MM.1S (cell line): ENCODE measurements at regions not wholly inside any gene's neighbourhood (a gene's known extent, or its start where the extent isn't known, plus 50 kb on each side); places are given as distances from the start of the nearest gene placed in this dataset.

Experiments
- DNase-seq: peaks from one replicate; pipeline ENCODE4 v3.0.0-alpha.2; 2015
- H2AFZ ChIP-seq: fragments of 300-600 bp; sonication (generic); 2 replicates; pipeline ENCODE4 v1.6.0; 2016; ENCODE audit warnings: antibody characterized with exemption, low read length
- H3F3A ChIP-seq: fragments of 300-600 bp; sonication (generic); 2 replicates; pipeline ENCODE4 v1.6.1; 2016; ENCODE audit warnings: mild to moderate bottlenecking, antibody characterized with exemption, low read length, moderate library complexity, mixed read lengths; ENCODE audit not compliant: insufficient read depth
- H3K27ac ChIP-seq: fragments of 300-600 bp; sonication (generic); 2 replicates; pipeline ENCODE4 v1.5.1; 2016; ENCODE audit warnings: mild to moderate bottlenecking, low read length
- H3K27me3 ChIP-seq: fragments of 300-600 bp; sonication (generic); replicated peaks from 2 replicates; pipeline ENCODE4 v1.6.0; 2016; ENCODE audit warnings: low read length; ENCODE audit not compliant: insufficient read depth
- H3K36me3 ChIP-seq: fragments of 300-600 bp; sonication (generic); replicated peaks from 2 replicates; pipeline ENCODE4 v1.6.1; 2016; ENCODE audit warnings: mild to moderate bottlenecking, low read length, mixed read lengths; ENCODE audit not compliant: insufficient read depth
- H3K4me1 ChIP-seq: fragments of 300-600 bp; sonication (generic); 2 replicates; pipeline ENCODE4 v1.6.1; 2016; ENCODE audit warnings: low read length, mixed read lengths
- H3K4me2 ChIP-seq: fragments of 300-600 bp; sonication (generic); 2 replicates; pipeline ENCODE4 v1.6.0; 2016; ENCODE audit warnings: low read depth, low read length
- H3K4me3 ChIP-seq: fragments of 300-600 bp; sonication (generic); 2 replicates; pipeline ENCODE4 v1.5.1; 2016; ENCODE audit warnings: low read length, mixed read lengths
- H3K79me2 ChIP-seq: fragments of 300-600 bp; sonication (generic); 2 replicates; pipeline ENCODE4 v1.6.1; 2016; ENCODE audit warnings: mixed run types, low read length, mixed read lengths
- H3K9ac ChIP-seq: fragments of 300-600 bp; sonication (generic); 2 replicates; pipeline ENCODE4 v1.6.1; 2016; ENCODE audit warnings: low read length, mixed read lengths
- H3K9me2 ChIP-seq: fragments of 300-600 bp; sonication (generic); replicated peaks from 2 replicates; pipeline ENCODE4 v1.6.1; 2016; ENCODE audit warnings: mild to moderate bottlenecking, low read length, mixed read lengths; ENCODE audit not compliant: insufficient read depth
- H3K9me3 ChIP-seq: fragments of 300-600 bp; sonication (generic); replicated peaks from 2 replicates; pipeline ENCODE4 v1.6.1; 2016; ENCODE audit warnings: mild to moderate bottlenecking, low read length, mixed read lengths; ENCODE audit not compliant: insufficient read depth
- H4K20me1 ChIP-seq: fragments of 300-600 bp; sonication (generic); 2 replicates; pipeline ENCODE4 v1.6.1; 2016; ENCODE audit warnings: mild to moderate bottlenecking, low read length, moderate library complexity, mixed read lengths; ENCODE audit not compliant: insufficient read depth
- CTCF ChIP-seq: fragments of 300-600 bp; sonication (generic); IDR thresholded peaks from 2 replicates; pipeline ENCODE4 v1.5.1; 2016; ENCODE audit warnings: antibody characterized with exemption, low read length, mixed read lengths
- EZH2 ChIP-seq: fragments of 300-600 bp; sonication (generic); optimal IDR thresholded peaks from 2 replicates; pipeline ENCODE3; 2017; ENCODE audit warnings: low read depth, mild to moderate bottlenecking, antibody characterized with exemption, low read length, mixed read lengths
- EZH2phosphoT487 ChIP-seq: fragments of 300-600 bp; sonication (generic); IDR thresholded peaks from 2 replicates; pipeline ENCODE4 v1.6.1; 2018; ENCODE audit warnings: antibody characterized with exemption, low read length

GRCh38 chr4:30842689-30843088 is 122.5 kb downstream of the PCDH7 start:
- H3K79me2 ChIP-seq = no peaks in the 10 kb centered on the region

GRCh38 chr4:30844861-30845582 is 124.9 kb downstream of the PCDH7 start:
- Histone ChIP-seq H3K9me2 (no peaks in the 10 kb centered on the region), H3F3A (no peaks in the 10 kb centered on the region), H3K36me3 (no peaks in the 10 kb centered on the region), H3K79me2 (no peaks in the 10 kb centered on the region), H3K4me2 (no peak overlapping the region), H4K20me1 (no peaks in the 10 kb centered on the region), H3K27ac (no peak overlapping the region), H2AFZ (no peak overlapping the region), H3K9me3 (no peaks in the 10 kb centered on the region), H3K4me1 (peaks cover 5% of the 10 kb centered on the region; the same call in 1 of the 2 replicates), H3K4me3 (no peak overlapping the region), H3K9ac (no peak overlapping the region), H3K27me3 (no peaks in the 10 kb centered on the region)
- DNase-seq = no peak
- TF ChIP-seq EZH2phosphoT487 (no peak), CTCF (no peak), EZH2 (no peak)

More at GRCh38 chr4:30842689-30843088, 122.5 kb downstream of the PCDH7 start:
- H3K4me1 ChIP-seq = peaks cover 5% of the 10 kb centered on the region; the same call in 1 of the 2 replicates
- no peaks in the 10 kb centered on the region for H3K36me3 ChIP-seq
- no peak overlapping the region for H3K4me3 ChIP-seq
- H3K9me3 ChIP-seq = no peaks in the 10 kb centered on the region
- DNase-seq = no peak
- H3K27me3 ChIP-seq = no peaks in the 10 kb centered on the region
- no peaks in the 10 kb centered on the region for H3F3A ChIP-seq
- no peak overlapping the region for H3K4me2 ChIP-seq
- H3K9me2 ChIP-seq = no peaks in the 10 kb centered on the region
- H4K20me1 ChIP-seq = no peaks in the 10 kb centered on the region
- TF ChIP-seq EZH2 = no peak
- no peak for TF ChIP-seq CTCF
- TF ChIP-seq EZH2phosphoT487 = no peak
- H3K27ac ChIP-seq = no peak overlapping the region
- no peak overlapping the region for H2AFZ ChIP-seq
- H3K9ac ChIP-seq = no peak overlapping the region

- Histone ChIP-seq H3K9me2 (0 out of 2 replicates have a peak, but pooled peaks cover 3% of the 10 kb centered on the region), H3K79me2 (no peaks in the 10 kb centered on the region), H3K36me3 (no peaks in the 10 kb centered on the region), H3K9me3 (no peaks in the 10 kb centered on the region), H3K4me2 (no peak overlapping the region), H4K20me1 (no peaks in the 10 kb centered on the region), H3K27me3 (no peaks in the 10 kb centered on the region), H3K4me1 (peaks cover 5% of the 10 kb centered on the region; the same call in 1 of the 2 replicates), H3K9ac (no peak overlapping the region), H2AFZ (no peak overlapping the region), H3F3A (no peaks in the 10 kb centered on the region), H3K27ac (no peak overlapping the region), H3K4me3 (no peak overlapping the region)
- TF ChIP-seq EZH2 (no peak), CTCF (no peak), EZH2phosphoT487 (no peak)
- DNase-seq = no peak
Measured at GRCh38 chr4:30847167-30847566, 127.0 kb downstream of the PCDH7 start.
